ENCODE measurements at regions not wholly inside any gene's neighbourhood (a gene's known extent, or its start where the extent isn't known, plus 50 kb on each side); places are given as distances from the start of the nearest gene placed in this dataset.

DNA sequence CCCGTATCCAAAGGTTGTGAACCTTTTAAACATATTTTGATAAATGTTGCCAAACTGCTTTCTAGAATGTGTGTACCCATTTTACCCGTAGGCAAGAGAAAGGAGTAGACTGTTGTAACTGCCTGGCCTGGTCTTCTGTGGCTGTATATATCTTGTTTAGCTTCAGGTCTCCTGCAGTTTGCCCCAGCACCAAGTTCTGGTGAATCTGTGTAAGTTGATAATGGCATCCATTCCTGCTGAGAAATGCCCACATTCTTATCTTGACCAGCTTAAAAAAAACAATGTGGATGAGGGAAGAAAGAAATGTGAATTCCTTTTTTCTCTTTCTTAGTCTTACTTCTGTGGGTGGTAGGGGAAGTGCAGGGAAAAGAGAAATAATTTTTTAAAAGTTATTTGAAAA, 53.3 kb upstream of the TLE3 start:
- Histone ChIP-seq H3K27ac (ENCODE audit: low read depth, low read length) (no peak overlapping the region), H3K18ac (ENCODE audit: extremely low read depth, low read length) (no peak overlapping the region), H2AK5ac (ENCODE audit: low read depth, low read length) (no peak overlapping the region), H2BK12ac (ENCODE audit: low read depth, low read length) (no peak overlapping the region), H3K56ac (replicated peaks; ENCODE audit: insufficient read length, low read depth, low read length) (no peak overlapping the region), H4K5ac (ENCODE audit: insufficient read length, low read depth, low read length) (no peak overlapping the region), H3K14ac (ENCODE audit: insufficient read length) (no peak overlapping the region), H3K4ac (replicated peaks; ENCODE audit: insufficient read length, low read depth, low read length) (no peak overlapping the region), H2BK20ac (ENCODE audit: low read length) (no peak overlapping the region), H3K4me3 (ENCODE audit: extremely low read depth in 1 of 4, insufficient read depth in 2 of 4, low read depth in 3 of 4, low read length in 4 of 4) (no peak overlapping the region), H2BK5ac (ENCODE audit: low read depth, low read length) (no peak overlapping the region), H3K36me3 (ENCODE audit: control insufficient read depth in 2 of 4, insufficient read depth in 4 of 4, low read length in 3 of 4) (no peaks in the 10 kb centered on the region), H3K4me1 (replicated peaks in 1 of 4; ENCODE audit: control insufficient read depth in 3 of 4, insufficient read depth in 4 of 4, low read length in 3 of 4) (peaks cover 0 to 14% (median 7%) of the 10 kb centered on the region in 4 experiments; a peak in 4 of 7 replicates), H3K27me3 (replicated peaks in 1 of 4; ENCODE audit: control insufficient read depth in 3 of 4, extremely low read depth in 1 of 4, insufficient read depth in 3 of 4, low read length in 3 of 4) (peaks cover 0 to 2% (median 0%) of the 10 kb centered on the region in 4 experiments; a peak in 1 of 7 replicates), H2BK120ac (replicated peaks; ENCODE audit: low read depth, low read length) (no peak overlapping the region), H3K9me3 (ENCODE audit: insufficient read depth in 2 of 2, low read depth in 1 of 2, low read length in 1 of 2) (no peaks in the 10 kb centered on the region), H3K23me2 (ENCODE audit: low read depth, low read length) (no peaks in the 10 kb centered on the region), H3K9ac (replicated peaks in 1 of 4; ENCODE audit: extremely low read depth in 1 of 4, low read depth in 3 of 4, low read length in 3 of 4) (no peak overlapping the region), H4K20me1 (replicated peaks in 1 of 2; ENCODE audit: control insufficient read depth in 1 of 2, insufficient read depth in 2 of 2, low read length in 2 of 2) (no peaks in the 10 kb centered on the region), H2BK15ac (ENCODE audit: low read length) (no peak overlapping the region), H3K79me1 (ENCODE audit: low read depth, low read length) (no peaks in the 10 kb centered on the region), H3K4me2 (ENCODE audit: insufficient read depth in 1 of 2, low read depth in 2 of 2, low read length in 2 of 2) (no peak overlapping the region), H2AFZ (ENCODE audit: low read length) (no peak overlapping the region), H3K23ac (ENCODE audit: insufficient read length) (no peak overlapping the region), H4K8ac (ENCODE audit: extremely low read depth, insufficient read depth, low read length) (no peak overlapping the region), H3K79me2 (ENCODE audit: control insufficient read depth in 1 of 2, insufficient read depth in 2 of 2, low read length in 2 of 2) (no peaks in the 10 kb centered on the region), H4K91ac (replicated peaks; ENCODE audit: insufficient read length, low read length) (no peak overlapping the region)
- FAIRE-seq = no peak
- POLR2A ChIA-PET (ENCODE audit: partially characterized antibody) = interaction anchor here (1.3 kb wide), 1 partner anchor 51 kb away, joined by 3 read pairs; no protein-coding TSS in a partner anchor
- WGBS, 2 experiments (ENCODE audit: extremely low coverage in 1 of 2, insufficient coverage in 1 of 2, insufficient read length in 1 of 2, insufficient replicate concordance in 2 of 2, low coverage in 1 of 2, low lambda C conversion rate in 2 of 2, missing lambda C conversion rate in 1 of 2) = 87% methylated on average over 2 of the region's 2 CpGs; no CpG with 5 or more reads in 1 of the 2 experiments
- CTCF ChIA-PET (ENCODE audit: partially characterized antibody) = interaction anchor here (1.0 to 1.2 kb wide), 2 partner anchors 10 to 32 kb away, joined by 3 read pairs; no protein-coding TSS in a partner anchor
- TF ChIP-seq HDAC6 (IDR thresholded peaks at IDR 0.05; ENCODE audit: low read depth, low read length) (no peak), TAF7 (optimal IDR thresholded peaks at IDR 0.05; ENCODE audit: borderline replicate concordance, low read depth, low read length) (no peak), JUN (IDR thresholded peaks at IDR 0.05; ENCODE audit: low read depth, low read length) (no peak), KDM5A (IDR thresholded peaks at IDR 0.05; ENCODE audit: low read length) (no peak), HDAC2 (IDR thresholded peaks at IDR 0.05; ENCODE audit: borderline replicate concordance in 1 of 2, low read depth in 2 of 2, low read length in 2 of 2) (no peak), TCF12 (IDR thresholded peaks at IDR 0.05; ENCODE audit: low read depth, low read length) (no peak), YY1 (IDR thresholded peaks at IDR 0.05; ENCODE audit: low read depth, low read length) (no peak), SIRT6 (IDR thresholded peaks at IDR 0.05; ENCODE audit: low read length) (no peak), MAX (IDR thresholded peaks at IDR 0.05) (no peak), GTF2F1 (IDR thresholded peaks at IDR 0.05; ENCODE audit: borderline replicate concordance, low read depth, low read length) (no peak), EZH2 (IDR thresholded peaks at IDR 0.05; ENCODE audit: low read depth, low read length, severe bottlenecking) (no peak), FOSL1 (IDR thresholded peaks at IDR 0.05; ENCODE audit: insufficient read depth, low read depth, low read length) (no peak)
- DNase-seq (ENCODE audit: low read depth in 1 of 2, low spot score in 2 of 2) = no peak

Data from H1 (cell line).